ENCODE measurements at regions not wholly inside any gene's neighbourhood (a gene's known extent, or its start where the extent isn't known, plus 50 kb on each side); places are given as distances from the start of the nearest gene placed in this dataset.

- Histone ChIP-seq H3K4me2 (ENCODE audit: low read length) (no peak overlapping the region), H3K27ac (ENCODE audit: low read length) (no peak overlapping the region), H3K27me3 (ENCODE audit: insufficient read depth, low read depth, low read length) (no peaks in the 10 kb centered on the region), H3K36me3 (ENCODE audit: insufficient read depth, low read length) (no peaks in the 10 kb centered on the region), H4K20me1 (ENCODE audit: insufficient read depth) (no peaks in the 10 kb centered on the region), H3K9ac (ENCODE audit: low read length) (no peak overlapping the region), H3F3A (ENCODE audit: insufficient read depth, low read length, poor library complexity, severe bottlenecking) (no peaks in the 10 kb centered on the region), H2AFZ (ENCODE audit: low read depth, low read length) (no peak overlapping the region), H3K9me2 (ENCODE audit: insufficient read depth, low read length) (no peaks in the 10 kb centered on the region), H3K9me3 (ENCODE audit: low read length) (no peaks in the 10 kb centered on the region), H3K79me2 (replicated peaks; ENCODE audit: insufficient read depth, low read length) (no peaks in the 10 kb centered on the region), H3K4me3 (ENCODE audit: low read length) (no peak overlapping the region)
- TF ChIP-seq EZH2 (IDR thresholded peaks at IDR 0.05; ENCODE audit: borderline replicate concordance, insufficient read depth, low read length, poor library complexity, severe bottlenecking) (no peak), SMC3 (conservative IDR thresholded peaks at IDR 0.05; ENCODE audit: poor library complexity) (no peak), MXI1 (conservative IDR thresholded peaks at IDR 0.05; ENCODE audit: poor library complexity, severe bottlenecking) (no peak), POLR2AphosphoS5 (IDR thresholded peaks at IDR 0.05) (no peak), REST (IDR thresholded peaks at IDR 0.05; ENCODE audit: borderline replicate concordance) (no peak), EP300 (conservative IDR thresholded peaks at IDR 0.05; ENCODE audit: poor library complexity, severe bottlenecking) (no peak), TAF1 (IDR thresholded peaks at IDR 0.05; ENCODE audit: low read depth) (no peak), RAD21 (conservative IDR thresholded peaks at IDR 0.05) (no peak)
- TF ChIP-seq, protein P1, sequence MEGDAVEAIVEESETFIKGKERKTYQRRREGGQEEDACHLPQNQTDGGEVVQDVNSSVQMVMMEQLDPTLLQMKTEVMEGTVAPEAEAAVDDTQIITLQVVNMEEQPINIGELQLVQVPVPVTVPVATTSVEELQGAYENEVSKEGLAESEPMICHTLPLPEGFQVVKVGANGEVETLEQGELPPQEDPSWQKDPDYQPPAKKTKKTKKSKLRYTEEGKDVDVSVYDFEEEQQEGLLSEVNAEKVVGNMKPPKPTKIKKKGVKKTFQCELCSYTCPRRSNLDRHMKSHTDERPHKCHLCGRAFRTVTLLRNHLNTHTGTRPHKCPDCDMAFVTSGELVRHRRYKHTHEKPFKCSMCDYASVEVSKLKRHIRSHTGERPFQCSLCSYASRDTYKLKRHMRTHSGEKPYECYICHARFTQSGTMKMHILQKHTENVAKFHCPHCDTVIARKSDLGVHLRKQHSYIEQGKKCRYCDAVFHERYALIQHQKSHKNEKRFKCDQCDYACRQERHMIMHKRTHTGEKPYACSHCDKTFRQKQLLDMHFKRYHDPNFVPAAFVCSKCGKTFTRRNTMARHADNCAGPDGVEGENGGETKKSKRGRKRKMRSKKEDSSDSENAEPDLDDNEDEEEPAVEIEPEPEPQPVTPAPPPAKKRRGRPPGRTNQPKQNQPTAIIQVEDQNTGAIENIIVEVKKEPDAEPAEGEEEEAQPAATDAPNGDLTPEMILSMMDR (IDR thresholded peaks at IDR 0.05; ENCODE audit: poor library complexity, severe bottlenecking), result no peak
Measured at GRCh38 chr9:23343226-23343625, 482.8 kb downstream of the ELAVL2 start.

DNA sequence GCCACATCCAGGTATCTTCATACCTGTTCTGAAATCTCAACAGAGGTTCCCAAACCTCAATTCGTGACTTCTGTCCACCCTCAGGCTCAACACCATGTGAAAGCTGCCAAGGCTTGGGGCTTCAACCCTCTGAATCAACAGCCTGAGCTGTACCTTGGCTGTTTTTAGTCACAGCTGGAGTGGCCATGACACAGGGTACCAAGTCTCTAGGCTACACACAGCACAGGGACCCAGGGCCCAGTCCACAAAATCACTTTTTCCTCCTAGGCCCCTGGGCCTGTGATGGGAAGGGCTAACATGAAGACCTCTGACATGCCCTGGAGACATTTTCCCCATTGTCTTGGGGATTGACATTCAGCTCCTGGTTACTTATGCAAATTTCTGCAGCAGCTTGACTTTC lies 464.9 kb downstream of the ELAVL2 start:
- H3K9ac ChIP-seq (ENCODE audit: low read length), result no peak overlapping the region
- no peaks in the 10 kb centered on the region for H3K9me3 ChIP-seq (ENCODE audit: low read length)
- no peaks in the 10 kb centered on the region for H3K79me2 ChIP-seq (replicated peaks; ENCODE audit: insufficient read depth, low read length)
- H3K4me3 ChIP-seq (ENCODE audit: low read length), result no peak overlapping the region
- no peaks in the 10 kb centered on the region for H3K27me3 ChIP-seq (ENCODE audit: insufficient read depth, low read depth, low read length)
- no peak overlapping the region for H3K4me2 ChIP-seq (ENCODE audit: low read length)
- H3F3A ChIP-seq (ENCODE audit: insufficient read depth, low read length, poor library complexity, severe bottlenecking), result no peaks in the 10 kb centered on the region
- H3K27ac ChIP-seq (ENCODE audit: low read length), result no peak overlapping the region
- no peaks in the 10 kb centered on the region for H3K36me3 ChIP-seq (ENCODE audit: insufficient read depth, low read length)
- TF ChIP-seq MXI1 (conservative IDR thresholded peaks at IDR 0.05; ENCODE audit: poor library complexity, severe bottlenecking), result no peak
- TF ChIP-seq TAF1 (IDR thresholded peaks at IDR 0.05; ENCODE audit: low read depth), result no peak
- no peak for TF ChIP-seq EP300 (conservative IDR thresholded peaks at IDR 0.05; ENCODE audit: poor library complexity, severe bottlenecking)
- no peak for TF ChIP-seq POLR2AphosphoS5 (IDR thresholded peaks at IDR 0.05)
- no peak for TF ChIP-seq SMC3 (conservative IDR thresholded peaks at IDR 0.05; ENCODE audit: poor library complexity)
- no peak for TF ChIP-seq REST (IDR thresholded peaks at IDR 0.05; ENCODE audit: borderline replicate concordance)
- no peak for TF ChIP-seq EZH2 (IDR thresholded peaks at IDR 0.05; ENCODE audit: borderline replicate concordance, insufficient read depth, low read length, poor library complexity, severe bottlenecking)
- TF ChIP-seq RAD21 (conservative IDR thresholded peaks at IDR 0.05), result no peak
- TF ChIP-seq, protein P1 (IDR thresholded peaks at IDR 0.05; ENCODE audit: poor library complexity, severe bottlenecking), result no peak
- H2AFZ ChIP-seq (ENCODE audit: low read depth, low read length), result no peak overlapping the region
- H3K9me2 ChIP-seq (ENCODE audit: insufficient read depth, low read length), result no peaks in the 10 kb centered on the region
- no peaks in the 10 kb centered on the region for H4K20me1 ChIP-seq (ENCODE audit: insufficient read depth)
